ENCODE measurements at regions not wholly inside any gene's neighbourhood (a gene's known extent, or its start where the extent isn't known, plus 50 kb on each side); places are given as distances from the start of the nearest gene placed in this dataset.

DNA sequence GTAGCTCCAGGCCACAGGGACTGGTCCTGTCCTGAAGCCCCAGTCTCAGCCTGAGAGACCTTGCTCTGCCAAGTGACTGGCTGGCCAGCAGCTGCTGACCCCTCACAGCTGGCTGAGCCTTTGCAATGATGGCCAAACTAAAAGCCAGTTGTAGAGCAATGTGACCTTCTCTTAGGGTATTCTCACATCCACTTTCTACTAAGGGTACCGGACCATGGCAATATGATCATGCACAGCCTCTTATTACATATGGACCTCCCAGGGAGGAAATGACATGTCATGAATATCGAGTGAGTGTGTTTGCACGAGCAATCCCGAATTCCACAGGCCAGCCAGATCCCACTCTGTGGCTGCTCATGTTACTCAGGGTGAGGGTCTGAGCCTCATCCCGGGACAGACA is 213.9 kb downstream of the VAPA start:
- intact Hi-C loops (cut with micrococcal nuclease; ENCODE audit: unreplicated experiment): no loop called here
- ATAC-seq (no peak), DNase-seq (ENCODE audit: low read depth, low spot score) (no peak)
- POLR2A ChIA-PET: no interaction called here
- Histone ChIP-seq H3K36me3 (ENCODE audit: control insufficient read depth, insufficient read depth, low read length) (no peaks in the 10 kb centered on the region), H3K4me1 (ENCODE audit: control insufficient read depth, insufficient read depth, low read length) (no peaks in the 10 kb centered on the region), H3K4me3 (ENCODE audit: low read depth in 2 of 2, low read length in 2 of 2) (no peak overlapping the region), H3K27ac (ENCODE audit: low read length) (no peak overlapping the region), H3K27me3 (ENCODE audit: control insufficient read depth, insufficient read depth, low read length) (peaks cover 16% of the 10 kb centered on the region), H3K9me3 (ENCODE audit: control insufficient read depth, insufficient read depth, low read depth, low read length) (no peaks in the 10 kb centered on the region)
- in situ Hi-C loops (cut with HindIII; ENCODE audit: low pct_unique_long_range_greater_than_20kb, low sequenced_read_pairs): no loop called here
- TF ChIP-seq, protein P1, sequence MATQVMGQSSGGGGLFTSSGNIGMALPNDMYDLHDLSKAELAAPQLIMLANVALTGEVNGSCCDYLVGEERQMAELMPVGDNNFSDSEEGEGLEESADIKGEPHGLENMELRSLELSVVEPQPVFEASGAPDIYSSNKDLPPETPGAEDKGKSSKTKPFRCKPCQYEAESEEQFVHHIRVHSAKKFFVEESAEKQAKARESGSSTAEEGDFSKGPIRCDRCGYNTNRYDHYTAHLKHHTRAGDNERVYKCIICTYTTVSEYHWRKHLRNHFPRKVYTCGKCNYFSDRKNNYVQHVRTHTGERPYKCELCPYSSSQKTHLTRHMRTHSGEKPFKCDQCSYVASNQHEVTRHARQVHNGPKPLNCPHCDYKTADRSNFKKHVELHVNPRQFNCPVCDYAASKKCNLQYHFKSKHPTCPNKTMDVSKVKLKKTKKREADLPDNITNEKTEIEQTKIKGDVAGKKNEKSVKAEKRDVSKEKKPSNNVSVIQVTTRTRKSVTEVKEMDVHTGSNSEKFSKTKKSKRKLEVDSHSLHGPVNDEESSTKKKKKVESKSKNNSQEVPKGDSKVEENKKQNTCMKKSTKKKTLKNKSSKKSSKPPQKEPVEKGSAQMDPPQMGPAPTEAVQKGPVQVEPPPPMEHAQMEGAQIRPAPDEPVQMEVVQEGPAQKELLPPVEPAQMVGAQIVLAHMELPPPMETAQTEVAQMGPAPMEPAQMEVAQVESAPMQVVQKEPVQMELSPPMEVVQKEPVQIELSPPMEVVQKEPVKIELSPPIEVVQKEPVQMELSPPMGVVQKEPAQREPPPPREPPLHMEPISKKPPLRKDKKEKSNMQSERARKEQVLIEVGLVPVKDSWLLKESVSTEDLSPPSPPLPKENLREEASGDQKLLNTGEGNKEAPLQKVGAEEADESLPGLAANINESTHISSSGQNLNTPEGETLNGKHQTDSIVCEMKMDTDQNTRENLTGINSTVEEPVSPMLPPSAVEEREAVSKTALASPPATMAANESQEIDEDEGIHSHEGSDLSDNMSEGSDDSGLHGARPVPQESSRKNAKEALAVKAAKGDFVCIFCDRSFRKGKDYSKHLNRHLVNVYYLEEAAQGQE (IDR thresholded peaks at IDR 0.05; ENCODE audit: insufficient read depth in 1 of 2, low read depth in 2 of 2, low read length in 1 of 2): no peak
- BruUV-seq (replicated peaks): no TSS peak
- CTCF ChIA-PET: no interaction called here

DNA sequence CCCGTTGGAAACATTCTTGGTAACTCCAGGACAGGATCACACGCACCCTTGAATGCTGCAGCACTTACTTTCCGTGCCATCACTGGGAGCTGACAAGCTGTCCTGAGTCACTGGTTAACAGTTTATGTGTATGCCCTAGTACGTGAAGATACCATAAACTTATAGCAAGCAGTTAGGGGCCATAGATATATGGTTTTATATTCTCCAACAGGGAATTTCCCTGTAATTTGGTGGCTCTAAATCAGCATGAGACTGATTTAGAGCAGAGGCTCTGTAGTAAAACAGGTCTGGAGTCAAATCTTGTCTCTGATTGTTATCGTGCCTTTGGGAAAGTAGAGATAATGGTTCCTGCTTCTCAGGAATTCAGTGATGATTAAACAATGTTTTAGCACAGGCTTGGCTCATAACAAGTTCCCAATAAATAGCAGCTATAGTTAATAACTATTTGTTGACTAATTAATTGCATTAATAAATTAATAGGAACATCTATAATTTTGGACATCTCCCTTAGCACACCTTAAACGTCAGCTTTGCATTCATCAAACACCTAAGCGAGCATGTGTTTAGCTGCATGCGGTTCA is 215.2 kb downstream of the VAPA start:
- no peaks in the 10 kb centered on the region for H3K9me3 ChIP-seq (ENCODE audit: control insufficient read depth, insufficient read depth, low read depth, low read length)
- peaks cover 20% of the 10 kb centered on the region for H3K27me3 ChIP-seq (ENCODE audit: control insufficient read depth, insufficient read depth, low read length)
- no TSS peak for BruUV-seq (replicated peaks)
- no peak overlapping the region for H3K27ac ChIP-seq (ENCODE audit: low read length)
- no peaks in the 10 kb centered on the region for H3K36me3 ChIP-seq (ENCODE audit: control insufficient read depth, insufficient read depth, low read length)
- ChIA-PET CTCF (no interaction called here), POLR2A (no interaction called here)
- ATAC-seq (no peak), DNase-seq (ENCODE audit: low read depth, low spot score) (no peak)
- in situ Hi-C loops (cut with HindIII; ENCODE audit: low pct_unique_long_range_greater_than_20kb, low sequenced_read_pairs) (no loop called here), intact Hi-C loops (cut with micrococcal nuclease; ENCODE audit: unreplicated experiment) (no loop called here)
- H3K4me1 ChIP-seq (ENCODE audit: control insufficient read depth, insufficient read depth, low read length): no peaks in the 10 kb centered on the region
- TF ChIP-seq TCF7L2 (IDR thresholded peaks at IDR 0.05; ENCODE audit: low read depth, low read length): no peak
- H3K4me3 ChIP-seq (ENCODE audit: low read depth in 2 of 2, low read length in 2 of 2): no peak overlapping the region

DNA sequence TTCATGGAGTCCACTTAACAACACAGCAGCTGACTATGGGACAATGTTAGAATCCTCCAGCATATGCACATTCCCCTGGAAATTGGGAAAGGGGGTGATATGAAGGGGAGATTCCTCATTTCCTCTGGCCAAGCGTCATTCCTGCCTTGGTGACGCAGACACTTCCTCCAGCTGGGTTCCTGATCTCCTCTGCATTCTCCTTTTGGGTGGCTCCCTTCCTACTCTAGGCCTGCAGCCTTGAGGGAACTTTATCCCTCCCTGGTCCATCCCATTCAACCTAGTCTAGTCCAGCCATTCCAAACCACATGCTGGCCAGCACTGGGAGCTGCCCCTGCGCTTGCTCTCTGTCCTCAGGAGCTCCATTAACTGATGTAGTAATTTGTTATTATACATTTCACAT is 216.8 kb downstream of the VAPA start:
- H3K4me3 ChIP-seq (ENCODE audit: low read depth in 2 of 2, low read length in 2 of 2): no peak overlapping the region
- H3K9me3 ChIP-seq (ENCODE audit: control insufficient read depth, insufficient read depth, low read depth, low read length): no peaks in the 10 kb centered on the region
- TF ChIP-seq, protein P2, sequence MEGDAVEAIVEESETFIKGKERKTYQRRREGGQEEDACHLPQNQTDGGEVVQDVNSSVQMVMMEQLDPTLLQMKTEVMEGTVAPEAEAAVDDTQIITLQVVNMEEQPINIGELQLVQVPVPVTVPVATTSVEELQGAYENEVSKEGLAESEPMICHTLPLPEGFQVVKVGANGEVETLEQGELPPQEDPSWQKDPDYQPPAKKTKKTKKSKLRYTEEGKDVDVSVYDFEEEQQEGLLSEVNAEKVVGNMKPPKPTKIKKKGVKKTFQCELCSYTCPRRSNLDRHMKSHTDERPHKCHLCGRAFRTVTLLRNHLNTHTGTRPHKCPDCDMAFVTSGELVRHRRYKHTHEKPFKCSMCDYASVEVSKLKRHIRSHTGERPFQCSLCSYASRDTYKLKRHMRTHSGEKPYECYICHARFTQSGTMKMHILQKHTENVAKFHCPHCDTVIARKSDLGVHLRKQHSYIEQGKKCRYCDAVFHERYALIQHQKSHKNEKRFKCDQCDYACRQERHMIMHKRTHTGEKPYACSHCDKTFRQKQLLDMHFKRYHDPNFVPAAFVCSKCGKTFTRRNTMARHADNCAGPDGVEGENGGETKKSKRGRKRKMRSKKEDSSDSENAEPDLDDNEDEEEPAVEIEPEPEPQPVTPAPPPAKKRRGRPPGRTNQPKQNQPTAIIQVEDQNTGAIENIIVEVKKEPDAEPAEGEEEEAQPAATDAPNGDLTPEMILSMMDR (IDR thresholded peaks at IDR 0.05): no peak
- TF ChIP-seq TCF7L2 (IDR thresholded peaks at IDR 0.05; ENCODE audit: low read depth, low read length) (no peak), POLR2AphosphoS5 (IDR thresholded peaks at IDR 0.05; ENCODE audit: low read depth, low read length) (no peak), SIN3A (IDR thresholded peaks at IDR 0.05; ENCODE audit: borderline replicate concordance, insufficient read depth, low read depth, low read length) (no peak)
- TF ChIP-seq, protein P1 (IDR thresholded peaks at IDR 0.05; ENCODE audit: insufficient read depth in 1 of 2, low read depth in 2 of 2, low read length in 1 of 2): no peak
- CTCF ChIA-PET: no interaction called here
- ATAC-seq: no peak
- DNase-seq (ENCODE audit: low read depth, low spot score): no peak
- H3K36me3 ChIP-seq (ENCODE audit: control insufficient read depth, insufficient read depth, low read length): no peaks in the 10 kb centered on the region
- peaks cover 20% of the 10 kb centered on the region for H3K27me3 ChIP-seq (ENCODE audit: control insufficient read depth, insufficient read depth, low read length)
- BruUV-seq (replicated peaks): no TSS peak
- in situ Hi-C loops (cut with HindIII; ENCODE audit: low pct_unique_long_range_greater_than_20kb, low sequenced_read_pairs) (no loop called here), intact Hi-C loops (cut with micrococcal nuclease; ENCODE audit: unreplicated experiment) (no loop called here)
- no peak overlapping the region for H3K27ac ChIP-seq (ENCODE audit: low read length)
- H3K4me1 ChIP-seq (ENCODE audit: control insufficient read depth, insufficient read depth, low read length): no peaks in the 10 kb centered on the region
- POLR2A ChIA-PET: no interaction called here

Data from Panc1 (cell line).